GM21360 (cell line): ENCODE measurements at regions not wholly inside any gene's neighbourhood (a gene's known extent, or its start where the extent isn't known, plus 50 kb on each side); places are given as distances from the start of the nearest gene placed in this dataset.

Experiments
- ATAC-seq: cut with Tn5 transposase; IDR thresholded peaks from one replicate; pipeline ENCODE4 v1.9.1; 2021; ENCODE audit warnings: mild to moderate bottlenecking, moderate library complexity; ENCODE audit not compliant: unreplicated experiment

GRCh38 chr2:220151341-220151740 is 523.9 kb downstream of the SLC4A3 start:
- ATAC-seq = no peak

GRCh38 chr2:220152281-220152935 is 525.0 kb downstream of the SLC4A3 start:
- ATAC-seq = no peak

- no peak for ATAC-seq
These were observed 525.7 kb downstream of the SLC4A3 start for GRCh38 chr2:220153118-220153517.

GRCh38 chr2:220154304-220154703 is 526.9 kb downstream of the SLC4A3 start:
- ATAC-seq = no peak

GRCh38 chr2:220157312-220157711 is 529.9 kb downstream of the SLC4A3 start:
- ATAC-seq = no peak

GRCh38 chr2:220159738-220160137 is 532.3 kb downstream of the SLC4A3 start:
- ATAC-seq = no peak

GRCh38 chr2:220162320-220162719 is 534.9 kb downstream of the SLC4A3 start:
- no peak for ATAC-seq

GRCh38 chr2:220163486-220163885 is 536.1 kb downstream of the SLC4A3 start:
- no peak for ATAC-seq

- ATAC-seq = no peak
These were observed 538.0 kb downstream of the SLC4A3 start for GRCh38 chr2:220165401-220165800.

GRCh38 chr2:220166616-220167015 is 539.2 kb downstream of the SLC4A3 start:
- ATAC-seq = no peak

- no peak for ATAC-seq
These were observed 540.5 kb downstream of the SLC4A3 start for GRCh38 chr2:220167956-220168355.

- no peak for ATAC-seq
These were observed 541.6 kb downstream of the SLC4A3 start for GRCh38 chr2:220168891-220169546.

GRCh38 chr2:220174826-220175225 is 547.4 kb downstream of the SLC4A3 start:
- ATAC-seq = no peak

GRCh38 chr2:220175967-220176366 is 548.5 kb downstream of the SLC4A3 start:
- no peak for ATAC-seq

- ATAC-seq = no peak
These were observed 551.7 kb downstream of the SLC4A3 start for GRCh38 chr2:220178991-220179695.

GRCh38 chr2:220181165-220181564 is 553.7 kb downstream of the SLC4A3 start:
- no peak for ATAC-seq

- ATAC-seq = no peak
These were observed 555.4 kb downstream of the SLC4A3 start for GRCh38 chr2:220182790-220183189.

GRCh38 chr2:220185766-220186305 is 558.4 kb downstream of the SLC4A3 start:
- no peak for ATAC-seq

- ATAC-seq = no peak
These were observed 560.6 kb downstream of the SLC4A3 start for GRCh38 chr2:220188031-220188430.

- ATAC-seq = no peak
These were observed 563.6 kb downstream of the SLC4A3 start for GRCh38 chr2:220191031-220191430.

- no peak for ATAC-seq
These were observed 564.3 kb downstream of the SLC4A3 start for GRCh38 chr2:220191737-220192136.
